Esophagus mucosa (tissue), 1 donor: ENCODE measurements at regions not wholly inside any gene's neighbourhood (a gene's known extent, or its start where the extent isn't known, plus 50 kb on each side); places are given as distances from the start of the nearest gene placed in this dataset.
"Not testable (repeated sequence)": the region's sequence is repeated elsewhere in the genome, so short reads cannot be mapped to it uniquely, and the experiment has no call there.

ENCODE experiments used
- ATAC-seq: fragments of 200-7000 bp; cut with Tn5 transposase; one replicate; pipeline ENCODE4 v1.9.1; 2020
- donor health status: DM: yes; HTN: yes; CAD: no.

DNA sequence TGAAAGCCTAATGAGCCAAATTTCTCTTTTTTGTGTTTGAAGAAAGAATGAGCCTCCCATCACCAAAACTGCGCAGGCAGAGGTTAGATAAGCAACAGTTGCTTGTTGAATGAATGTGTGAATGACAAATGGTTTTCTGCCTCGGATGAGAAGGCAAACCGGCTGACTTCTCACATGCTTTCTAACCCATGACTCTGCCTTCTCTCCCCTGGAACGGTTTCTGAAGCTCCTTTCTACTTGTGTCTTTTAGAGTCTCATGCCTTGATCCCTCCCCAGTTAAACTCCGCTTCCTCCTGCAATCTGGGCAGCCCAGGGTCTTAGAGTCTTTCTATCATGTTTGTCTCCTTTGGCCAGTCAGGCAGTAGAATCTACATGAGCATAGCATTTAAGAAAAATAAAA is 342.1 kb upstream of the NCAM1 start:
- ATAC-seq: no peak

DNA sequence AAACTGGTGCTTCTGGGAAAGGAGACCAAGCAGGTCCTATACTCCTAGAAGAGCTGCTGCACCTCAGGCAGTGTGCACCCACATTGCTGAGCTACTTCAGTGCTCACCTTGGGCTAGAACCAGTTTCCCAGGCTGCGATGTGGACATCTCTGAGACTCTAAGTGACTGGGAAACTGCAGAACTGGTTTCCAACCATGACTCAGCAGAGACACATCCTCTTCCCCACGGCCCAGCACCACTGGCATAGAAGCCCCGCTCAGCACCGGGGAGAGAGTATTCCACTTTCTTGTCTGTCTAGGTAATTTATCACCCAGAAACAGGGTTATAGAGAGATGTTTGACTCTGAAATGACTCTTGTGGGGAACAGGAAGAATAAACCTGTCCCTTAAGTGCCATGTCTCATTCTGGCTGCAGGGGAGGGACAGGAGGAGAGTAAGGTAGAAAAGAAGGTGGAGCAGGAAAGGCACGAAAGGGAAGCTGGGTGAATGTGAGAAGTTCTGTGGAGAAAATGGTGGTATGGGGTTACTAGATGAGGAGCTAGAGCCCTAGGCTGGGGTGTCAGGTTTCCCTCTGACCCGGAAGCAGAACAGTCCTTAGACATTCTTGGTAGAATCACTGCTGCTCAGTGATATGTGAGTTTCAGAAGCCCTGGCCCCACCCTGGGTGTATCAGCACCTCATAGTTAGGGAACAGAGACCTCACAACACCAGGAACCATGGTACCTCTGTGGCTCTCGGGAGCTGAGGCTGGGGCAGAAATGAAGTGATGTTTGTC is 340.4 kb upstream of the NCAM1 start:
- ATAC-seq: peak; percentile 96

DNA sequence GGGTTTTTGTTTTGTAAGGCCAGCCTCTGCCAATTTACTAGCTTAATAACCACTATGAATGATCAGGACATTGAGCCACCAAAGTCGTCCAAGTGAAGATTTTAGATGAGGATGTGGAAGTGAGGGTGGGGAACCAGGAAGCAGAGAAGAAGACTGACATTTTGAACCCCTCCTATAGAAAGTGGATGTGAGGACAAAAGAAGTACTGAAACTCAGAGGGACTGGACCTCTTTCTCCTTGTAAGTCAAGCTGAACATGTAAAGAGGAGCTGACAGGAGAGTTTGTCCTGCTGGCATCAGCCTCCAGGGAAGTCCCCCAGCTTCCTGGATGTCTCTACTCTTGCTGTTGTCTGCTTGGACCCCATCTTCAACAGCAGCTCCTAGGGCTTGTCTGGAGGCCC is 338.2 kb upstream of the NCAM1 start:
- no peak for ATAC-seq

DNA sequence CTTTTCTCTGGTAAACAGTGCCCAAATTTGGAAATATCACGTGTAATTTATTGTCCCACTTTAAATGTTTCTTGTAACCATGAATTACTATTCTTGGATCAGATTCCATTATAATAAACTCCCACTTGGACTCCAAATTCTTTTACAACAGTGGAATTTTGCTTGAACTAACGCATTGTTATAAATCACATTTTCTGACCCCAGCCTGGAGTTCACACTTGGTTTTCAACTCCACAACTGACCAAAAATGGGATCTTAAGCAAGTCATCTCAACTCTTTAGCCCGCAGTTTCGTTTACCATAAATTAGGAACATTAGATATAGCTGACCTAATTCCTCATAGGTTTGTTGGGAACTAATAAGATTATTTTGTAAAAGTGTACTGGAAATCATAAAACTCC is 336.8 kb upstream of the NCAM1 start:
- no peak for ATAC-seq

DNA sequence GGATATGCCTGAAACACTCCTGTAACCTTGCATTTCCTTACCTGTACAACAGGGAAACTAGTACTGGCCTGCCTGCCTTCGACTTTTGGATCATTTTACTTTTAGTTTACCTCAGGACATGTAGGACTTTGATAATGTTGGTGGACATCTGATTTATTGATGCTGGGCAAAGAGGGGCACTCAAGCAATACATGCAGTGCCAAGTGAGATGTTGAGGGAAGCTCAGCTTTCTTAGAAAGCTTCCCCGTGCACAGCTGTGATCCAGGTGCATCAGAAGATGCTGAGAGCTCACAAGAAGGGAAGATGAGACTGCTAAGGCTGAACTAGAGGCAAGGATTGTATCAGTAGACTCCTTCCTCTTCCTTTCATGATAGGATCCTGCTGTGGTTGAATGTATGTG is 336.2 kb upstream of the NCAM1 start:
- not testable (repeated sequence) for ATAC-seq

DNA sequence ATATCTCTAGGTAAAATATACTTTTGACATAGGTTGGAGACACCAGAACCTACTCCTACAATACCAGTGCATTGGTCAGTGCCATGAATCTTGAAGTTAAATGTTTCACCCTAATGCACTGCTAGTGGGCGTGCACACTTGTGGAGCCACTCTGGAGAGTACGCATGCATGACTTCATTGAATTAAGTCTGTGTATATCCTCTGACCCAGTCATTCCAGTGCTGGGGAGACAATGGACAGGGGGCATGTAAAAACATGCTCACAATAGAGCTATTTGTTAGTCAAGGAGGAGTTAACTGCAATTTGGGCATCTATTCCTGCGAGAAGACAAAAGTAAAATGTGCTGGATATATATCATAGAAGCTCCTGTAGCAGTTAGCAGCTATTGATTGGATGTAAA is 335.4 kb upstream of the NCAM1 start:
- peak; percentile 94 for ATAC-seq

DNA sequence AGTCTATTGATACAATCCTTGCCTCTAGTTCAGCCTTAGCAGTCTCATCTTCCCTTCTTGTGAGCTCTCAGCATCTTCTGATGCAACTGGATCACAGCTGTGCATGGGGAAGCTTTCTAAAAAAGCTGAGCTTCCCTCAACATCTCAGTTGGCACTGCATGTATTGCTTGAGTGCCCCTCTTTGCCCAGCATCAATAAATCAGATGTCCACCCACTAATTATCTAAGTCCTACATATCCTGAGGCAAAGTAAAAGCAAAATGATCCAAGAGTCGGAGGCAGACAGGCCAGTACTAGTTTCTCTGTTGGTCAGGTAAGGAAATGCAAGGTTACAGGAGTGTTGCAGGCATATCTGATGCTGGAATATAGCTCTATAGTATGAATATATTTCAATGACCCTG is 334.5 kb upstream of the NCAM1 start:
- ATAC-seq: no peak

DNA sequence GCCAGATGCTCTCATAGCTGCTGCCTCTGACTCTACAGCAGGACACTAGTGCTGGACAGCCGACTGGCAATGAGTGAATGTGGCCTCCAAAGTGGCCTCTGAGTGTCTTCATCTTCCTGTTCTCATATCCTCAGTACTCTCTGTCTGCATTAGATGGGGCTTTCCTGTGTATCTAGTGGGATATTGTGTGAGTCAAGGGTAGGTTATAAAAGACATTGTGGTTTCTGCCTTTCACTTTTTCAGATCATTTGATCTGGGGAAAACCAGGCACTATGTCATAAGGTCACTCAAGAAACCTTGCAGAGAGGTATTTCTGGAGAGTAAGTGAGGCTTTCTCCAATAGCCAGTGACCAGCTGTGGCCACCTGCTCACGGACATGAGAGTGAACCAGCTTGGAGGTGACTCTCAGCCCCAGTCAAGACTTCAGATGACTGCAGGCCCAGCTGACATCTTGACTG is 333.6 kb upstream of the NCAM1 start:
- ATAC-seq: no peak

DNA sequence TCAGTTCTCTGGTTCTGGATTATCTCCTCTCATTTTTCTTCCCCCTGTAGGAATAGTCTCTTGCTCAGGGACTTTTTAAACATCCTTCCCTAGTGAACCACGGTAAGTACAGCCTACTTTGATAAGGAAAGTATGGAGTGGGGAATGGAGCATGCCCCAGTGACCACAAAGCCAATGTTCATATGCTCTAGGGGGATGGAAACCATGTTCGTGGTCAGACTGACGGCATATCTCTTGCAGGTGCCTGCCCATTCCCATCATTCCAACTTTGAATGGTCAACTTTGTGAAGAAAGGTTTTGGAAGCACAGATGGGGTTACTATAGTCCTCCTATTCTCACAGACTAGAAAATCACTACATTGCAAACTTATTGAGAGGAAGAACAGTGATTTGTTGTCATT is 332.5 kb upstream of the NCAM1 start:
- ATAC-seq: no peak

DNA sequence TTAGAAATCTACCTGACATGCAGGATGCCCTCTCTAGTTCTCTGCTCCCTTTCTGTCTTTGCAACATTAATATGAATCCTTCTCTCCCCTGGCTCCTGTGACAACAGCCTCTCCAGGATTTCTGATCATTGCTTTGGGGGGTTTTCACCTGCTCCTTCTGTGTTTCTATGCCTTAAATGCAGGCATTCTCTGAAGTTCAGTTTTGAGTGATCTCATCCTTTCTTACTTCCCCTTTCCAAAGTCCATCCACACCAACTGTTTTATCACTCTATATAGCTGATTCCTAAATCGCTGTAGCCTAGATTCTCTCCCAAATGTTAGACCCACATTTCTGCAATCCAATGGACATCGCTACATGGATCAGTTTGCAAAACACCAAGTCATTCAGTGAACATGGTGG is 330.7 kb upstream of the NCAM1 start:
- ATAC-seq: no peak

DNA sequence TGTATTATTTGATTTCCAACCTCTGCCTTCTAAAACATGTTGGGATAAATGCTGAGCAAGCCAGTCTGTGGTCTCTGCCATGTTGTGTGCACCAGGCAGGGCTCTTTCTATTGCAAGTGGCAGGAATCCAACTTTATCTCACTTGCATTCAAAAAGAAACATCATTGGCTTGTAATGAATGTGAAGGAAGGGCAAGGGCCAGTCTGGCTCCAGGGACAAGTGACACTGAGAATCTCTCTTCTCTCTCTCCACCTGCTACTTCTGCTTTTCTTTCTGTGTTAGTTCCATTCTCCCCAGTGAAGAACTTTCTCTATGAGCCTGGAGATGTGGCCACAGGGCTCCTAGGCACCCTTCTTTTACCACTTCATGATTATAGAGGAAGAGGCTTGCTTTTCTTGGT is 329.9 kb upstream of the NCAM1 start:
- ATAC-seq: no peak

DNA sequence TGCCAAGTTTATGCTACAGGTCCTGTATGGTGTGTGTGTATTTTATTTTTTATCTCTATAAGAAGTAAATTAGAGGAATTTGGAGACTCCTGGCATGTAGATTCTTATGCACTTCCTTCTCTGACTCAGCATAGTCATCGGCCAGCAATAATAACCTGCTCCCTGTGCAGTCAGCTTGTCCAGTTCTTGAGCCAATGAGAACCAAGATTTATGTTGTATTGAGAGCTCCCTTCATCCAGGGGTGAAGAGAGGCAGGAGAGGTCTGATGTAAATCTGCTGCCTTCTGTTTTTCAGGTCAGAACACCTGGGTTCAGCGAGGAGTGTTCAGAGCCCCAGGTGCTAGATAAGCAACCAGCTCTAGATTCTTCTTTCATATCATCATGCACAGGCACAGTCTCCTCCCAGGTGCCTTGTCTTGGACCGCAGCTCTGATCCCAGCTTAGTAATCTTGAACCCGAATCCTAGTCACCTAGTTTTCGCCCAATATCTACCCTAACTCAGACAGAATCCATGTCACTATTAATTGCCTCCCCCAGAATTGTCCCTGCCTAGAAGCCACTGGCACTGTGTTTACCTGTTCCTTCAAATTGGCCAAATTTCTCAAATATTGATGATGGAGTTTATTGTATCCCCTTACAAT is 328.2 kb upstream of the NCAM1 start:
- ATAC-seq: peak; percentile 53

DNA sequence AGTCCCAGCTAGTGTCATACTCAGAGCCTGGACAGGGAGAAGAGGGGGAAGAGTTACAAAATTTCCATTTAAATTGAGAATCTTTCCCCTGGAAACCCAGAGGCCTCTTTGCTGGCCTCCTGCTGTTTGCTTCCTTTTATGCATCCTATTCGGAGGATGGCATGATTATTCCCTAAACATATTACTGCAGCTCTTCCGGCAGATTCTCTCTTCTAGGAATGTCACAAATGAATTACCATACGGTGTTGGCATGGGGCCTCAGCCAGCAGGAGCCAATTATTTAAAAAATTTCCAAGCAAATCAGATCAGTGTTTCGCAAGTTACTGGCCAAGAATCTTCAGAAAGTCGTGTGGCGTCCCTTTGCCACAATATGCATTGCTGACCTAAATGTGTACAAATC is 326.7 kb upstream of the NCAM1 start:
- ATAC-seq: no peak

DNA sequence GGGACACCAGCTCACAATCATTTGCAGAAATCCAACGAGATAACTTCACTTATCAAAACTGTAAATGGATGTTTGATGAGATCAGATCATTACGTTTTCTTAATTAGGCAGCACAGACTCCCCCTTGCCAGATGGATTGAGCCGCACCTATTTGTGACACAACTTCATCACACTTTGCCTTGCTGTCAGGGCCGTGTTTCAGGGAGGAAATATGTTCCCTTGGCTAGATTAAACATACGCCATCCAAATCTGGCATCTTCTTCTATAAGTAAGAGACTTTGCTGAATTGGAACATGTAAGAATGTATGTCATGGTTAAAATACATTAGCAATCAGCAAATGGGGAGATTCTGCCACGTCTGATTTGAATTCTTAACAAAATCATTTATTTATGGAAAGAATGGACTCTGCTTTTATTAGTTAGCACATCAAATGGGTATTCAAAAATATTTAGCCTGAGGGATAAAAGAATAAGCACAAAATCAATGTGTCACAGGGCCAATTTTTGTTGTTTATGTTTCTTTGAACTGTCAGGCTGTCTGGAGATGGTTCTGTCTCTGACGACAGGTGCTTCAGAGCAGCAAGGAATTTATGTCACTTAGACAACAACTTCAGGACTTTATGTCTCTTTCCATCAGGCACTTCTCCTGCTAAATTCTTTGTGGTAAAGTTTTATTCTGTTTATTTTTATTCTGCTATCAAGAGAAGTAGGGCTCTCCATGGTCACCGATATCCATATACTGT is 326.1 kb upstream of the NCAM1 start:
- no peak for ATAC-seq

DNA sequence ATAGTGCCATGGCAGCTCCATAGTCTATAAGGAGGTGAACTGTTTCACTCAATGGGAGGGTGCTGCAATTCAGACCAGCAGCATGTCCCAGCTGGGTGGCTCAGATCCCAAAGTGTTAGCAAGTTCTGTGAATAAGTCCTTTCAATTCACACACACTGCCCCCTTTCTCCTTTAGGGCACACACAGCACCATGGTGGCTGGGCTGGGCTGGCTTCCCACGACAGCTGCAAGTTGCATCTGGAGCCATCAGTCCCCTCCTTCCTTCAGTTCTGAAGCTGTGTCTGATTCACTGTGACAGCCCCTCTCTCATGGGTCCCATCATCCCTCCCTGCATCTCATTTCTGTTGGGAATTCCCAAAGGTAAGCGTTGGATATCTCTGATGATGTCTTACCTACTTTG is 324.1 kb upstream of the NCAM1 start:
- ATAC-seq: no peak

DNA sequence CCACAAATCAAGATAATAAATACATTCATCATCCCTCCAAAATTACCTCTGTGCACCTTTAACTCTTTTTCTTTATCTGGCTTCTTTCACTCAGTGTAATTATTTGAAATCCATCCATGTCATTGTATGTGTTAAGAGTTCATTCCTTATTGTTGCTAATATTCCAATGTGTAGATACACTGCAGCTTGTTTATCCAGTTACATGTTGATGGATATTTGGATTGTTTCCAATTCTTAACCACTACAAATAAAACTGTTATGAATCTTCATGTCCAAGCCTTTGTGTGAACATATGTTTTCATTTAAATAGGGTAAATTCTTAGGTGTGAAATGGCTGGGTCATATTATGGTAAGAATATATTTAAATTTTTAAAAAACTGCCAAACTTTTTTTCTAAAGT is 323.3 kb upstream of the NCAM1 start:
- ATAC-seq: no peak

DNA sequence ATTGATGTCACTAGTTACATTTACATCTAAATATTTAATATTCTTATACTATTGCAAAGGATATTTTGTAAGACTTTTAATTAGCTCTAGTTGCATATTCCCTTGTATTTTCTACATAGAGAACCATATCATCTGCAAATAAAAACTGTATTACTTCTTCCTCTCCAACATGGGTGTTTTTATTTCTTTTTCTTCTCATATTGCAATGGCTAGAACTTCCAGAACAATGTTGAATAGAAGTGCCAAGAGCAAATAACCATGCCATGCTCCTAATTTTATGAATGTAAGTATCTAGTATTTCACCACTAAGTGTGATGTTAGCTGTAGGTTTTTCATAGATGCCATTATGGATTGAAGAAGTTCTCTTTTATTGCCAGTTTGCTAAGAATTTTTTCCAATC is 321.8 kb upstream of the NCAM1 start:
- no peak for ATAC-seq

DNA sequence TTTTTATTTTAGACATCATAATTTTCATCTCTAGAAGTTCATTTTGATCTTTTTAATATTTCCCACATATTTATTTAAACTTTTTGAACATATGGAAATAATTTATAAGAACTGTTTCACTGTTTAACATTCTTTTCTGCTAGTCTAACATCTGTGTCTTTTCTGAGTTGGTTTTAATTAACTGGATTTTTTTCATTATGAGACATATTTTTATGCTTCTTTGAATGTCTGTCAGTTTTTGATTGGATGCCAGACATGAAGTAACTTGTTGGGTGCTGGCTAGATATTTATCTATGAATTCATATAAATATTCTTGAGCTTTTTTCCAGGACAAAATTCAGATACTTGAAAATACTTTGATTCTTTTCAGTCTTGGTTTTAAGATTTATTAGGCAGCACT is 317.8 kb upstream of the NCAM1 start:
- no peak for ATAC-seq

DNA sequence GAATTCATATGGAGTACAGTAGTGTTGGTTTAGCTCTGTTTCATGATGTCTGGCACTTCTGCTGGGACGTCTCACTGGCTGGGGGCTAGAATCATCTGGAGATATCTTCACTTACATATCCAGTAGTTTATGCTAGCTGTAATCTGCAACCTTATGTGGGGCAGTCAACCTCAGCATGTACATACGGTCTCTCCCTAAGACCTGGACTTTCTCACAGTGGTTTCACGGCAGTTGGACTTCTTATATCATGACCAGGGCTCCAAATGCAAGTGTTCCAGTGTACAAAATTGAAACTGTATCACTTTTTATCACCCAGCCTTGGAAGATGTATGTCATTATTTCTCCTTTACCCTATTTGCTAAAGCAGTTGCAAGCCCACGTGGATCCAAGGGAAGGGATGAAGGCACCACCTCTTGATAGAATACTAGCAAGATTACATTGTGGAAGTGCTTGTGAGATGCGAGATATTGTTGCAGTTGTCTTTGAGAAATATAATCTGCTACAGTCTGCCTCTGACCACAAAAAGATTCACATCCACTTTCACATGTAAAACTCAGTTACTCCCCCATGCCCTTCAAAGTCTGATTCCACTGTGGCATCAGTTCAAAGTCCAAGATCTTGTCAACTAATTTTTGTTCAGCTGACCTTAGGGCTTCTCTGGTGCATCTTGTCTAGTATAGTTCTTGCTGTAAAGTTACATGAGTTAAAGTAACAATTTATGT is 316.6 kb upstream of the NCAM1 start:
- ATAC-seq: no peak

DNA sequence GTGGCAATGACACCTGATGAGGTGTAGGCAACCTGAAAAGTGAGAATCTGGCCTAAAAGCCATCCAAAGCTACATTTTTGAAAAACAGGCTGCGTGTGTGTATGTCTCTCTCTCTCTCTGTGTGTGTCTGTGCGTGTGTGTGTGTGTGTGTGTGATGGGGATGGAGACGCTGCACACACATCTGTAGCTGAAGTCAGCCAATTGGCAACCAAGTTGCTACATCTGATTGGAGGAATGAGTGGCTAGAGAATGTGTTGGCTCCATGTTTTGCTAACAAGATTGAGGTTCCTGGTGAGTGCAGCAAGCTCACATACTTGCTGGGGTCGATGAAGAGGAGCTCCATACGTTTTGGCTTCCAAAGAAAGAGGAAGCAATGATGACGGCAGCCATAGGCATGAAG is 311.4 kb upstream of the NCAM1 start:
- ATAC-seq: no peak

DNA sequence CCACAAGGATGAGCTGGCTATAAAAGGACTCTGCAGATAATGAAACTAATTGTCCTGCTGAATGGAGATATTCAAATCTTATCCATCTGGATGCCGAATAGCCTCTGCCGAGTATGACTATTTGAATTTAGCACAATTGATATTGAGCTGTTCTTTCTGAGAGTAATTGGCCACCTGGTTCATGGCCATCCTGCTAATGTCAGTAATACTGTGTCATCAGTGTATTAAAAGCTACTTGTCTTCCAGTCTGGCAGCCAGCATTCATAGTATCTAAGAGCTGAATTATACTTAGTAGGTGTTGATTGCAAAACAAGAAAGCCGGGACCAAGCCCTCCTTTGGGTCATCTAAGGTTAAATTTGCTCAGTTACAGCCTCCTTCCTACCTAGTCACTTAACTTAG is 310.7 kb upstream of the NCAM1 start:
- ATAC-seq: no peak

DNA sequence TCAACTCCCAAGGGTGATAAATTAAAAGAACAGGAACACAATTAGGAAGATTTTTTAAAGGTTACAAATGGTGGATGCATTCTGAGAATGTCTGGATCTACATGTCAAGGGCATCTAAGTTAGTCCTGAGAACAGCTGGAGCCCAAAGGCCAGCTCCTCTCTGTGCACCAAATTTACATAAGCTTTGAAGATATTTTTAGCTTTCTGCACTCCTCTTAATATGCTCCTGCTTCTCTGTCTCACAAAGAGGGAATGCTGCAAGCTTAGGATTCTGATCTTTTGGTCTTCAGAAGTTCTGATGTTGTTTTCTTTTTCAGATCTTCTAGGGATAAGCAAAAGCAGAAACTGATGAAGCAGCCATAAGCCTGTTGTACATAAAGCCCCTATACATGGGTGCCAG is 309.8 kb upstream of the NCAM1 start:
- no peak for ATAC-seq

DNA sequence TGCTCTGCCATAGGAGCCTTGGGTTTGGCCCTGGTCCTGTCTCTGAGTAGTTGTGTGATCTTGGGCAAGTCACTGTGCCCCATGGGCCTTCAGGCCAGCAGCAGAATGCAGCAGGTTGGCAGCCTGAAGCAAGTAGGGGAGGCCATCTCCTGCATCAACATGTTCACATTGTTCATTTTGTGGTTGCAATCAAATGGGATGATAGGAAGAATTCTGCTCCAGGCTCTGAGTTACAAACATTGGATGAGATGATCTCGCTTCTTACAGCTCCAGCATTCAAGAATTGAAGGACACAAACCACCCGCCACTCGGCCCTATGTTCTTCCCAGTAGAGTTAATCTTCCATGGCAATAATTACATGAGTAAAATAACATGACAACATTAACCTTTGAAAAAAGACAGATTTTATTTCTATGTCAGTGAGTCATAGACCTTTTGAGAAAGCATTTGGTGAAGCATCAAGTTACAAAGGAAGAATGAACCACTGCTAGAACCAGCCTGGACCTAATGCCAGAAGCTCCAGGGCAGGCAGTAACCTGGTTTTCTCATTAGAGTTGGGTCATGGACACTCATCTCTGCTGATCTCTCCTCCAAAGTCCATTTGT is 308.3 kb upstream of the NCAM1 start:
- ATAC-seq: peak; percentile 56
